Hematopoietic multipotent progenitor cell treated with erythropoietin and hydrocortisone succinate and interleukin-3 and kit ligand, for 15 days (in vitro differentiated cells): ENCODE measurements at regions not wholly inside any gene's neighbourhood (a gene's known extent, or its start where the extent isn't known, plus 50 kb on each side); places are given as distances from the start of the nearest gene placed in this dataset.

ENCODE experiments used
- DNase-seq: peaks from one replicate; pipeline ENCODE4 v3.0.0-alpha.2; 2015; ENCODE audit warnings: low spot score

DNA sequence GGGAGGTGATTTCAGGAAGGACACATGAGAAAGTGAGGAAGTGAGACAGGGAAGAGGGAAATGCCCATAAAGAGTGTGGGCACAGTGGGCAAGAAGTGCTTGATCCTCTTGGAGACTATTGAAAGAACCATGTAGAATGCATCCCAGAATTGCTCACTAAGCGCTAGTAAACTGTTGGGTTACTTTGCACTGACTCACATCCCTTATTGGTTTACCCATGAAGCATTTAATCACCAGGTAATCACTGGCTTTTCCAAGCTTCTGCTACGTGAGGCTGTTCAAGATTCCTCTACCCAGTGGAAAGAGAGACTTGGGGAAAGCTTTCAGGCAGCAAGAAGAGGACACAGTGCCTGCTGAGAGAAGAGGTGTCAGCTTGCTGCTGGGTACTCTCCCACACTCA, 410.0 kb upstream of the JAG1 start:
- DNase-seq, result no peak

DNA sequence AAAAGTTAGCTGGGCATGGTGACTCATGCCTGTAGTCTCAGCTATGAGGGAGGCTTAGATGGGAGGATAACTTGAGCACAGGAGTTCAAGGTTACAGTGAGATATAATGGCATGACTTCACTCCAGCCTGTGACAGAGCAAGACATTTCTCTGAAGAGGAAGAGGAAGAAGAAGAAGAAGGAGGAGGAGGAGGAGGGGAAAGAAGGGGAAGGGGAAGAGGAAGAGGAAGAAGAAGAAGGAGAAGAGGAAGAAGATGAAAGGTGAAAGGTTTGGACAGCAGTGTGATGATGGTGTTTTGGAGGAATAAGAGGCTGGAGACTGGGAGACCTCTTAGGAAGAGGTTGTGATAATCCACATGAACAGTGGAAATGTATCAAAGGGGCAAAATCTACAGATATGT, 410.7 kb upstream of the JAG1 start:
- no peak for DNase-seq

DNA sequence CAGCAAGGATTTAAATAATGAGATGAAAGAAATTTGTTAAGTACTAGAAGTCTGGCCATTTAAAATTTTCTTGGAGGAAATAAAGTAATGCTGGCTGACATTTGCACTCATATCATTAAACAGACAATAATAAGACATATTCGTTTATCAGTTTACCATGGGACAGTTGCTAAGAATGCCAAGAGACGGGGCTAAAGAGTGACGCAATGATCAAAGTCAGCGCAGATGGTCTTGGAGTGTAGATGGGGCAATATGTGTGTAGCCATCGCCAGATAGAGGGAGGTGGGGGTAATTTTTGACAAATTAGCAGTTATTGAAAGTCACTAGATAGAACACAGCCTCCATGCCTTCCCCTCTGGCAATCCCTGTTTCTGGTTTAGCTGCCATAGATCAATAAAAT, 413.2 kb upstream of the JAG1 start:
- DNase-seq, result no peak

DNA sequence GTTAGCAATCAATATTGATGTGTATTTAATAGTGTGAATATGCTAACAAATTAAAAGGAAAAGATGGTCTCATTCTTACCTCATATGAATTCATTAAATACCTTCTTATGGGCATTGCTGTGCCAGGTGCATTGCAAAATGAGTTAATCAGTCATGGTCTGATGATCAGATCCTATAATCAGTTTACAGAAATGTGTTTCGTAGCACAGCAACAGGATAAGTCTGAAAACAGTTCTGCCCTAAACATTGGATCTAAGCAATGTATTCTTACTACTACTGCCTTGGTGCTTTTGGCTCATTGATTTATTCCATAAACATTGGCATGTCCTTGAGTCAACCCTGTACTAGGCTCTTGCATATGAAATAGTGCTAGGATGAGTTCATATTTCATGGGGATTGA, 417.0 kb upstream of the JAG1 start:
- DNase-seq, result no peak

DNA sequence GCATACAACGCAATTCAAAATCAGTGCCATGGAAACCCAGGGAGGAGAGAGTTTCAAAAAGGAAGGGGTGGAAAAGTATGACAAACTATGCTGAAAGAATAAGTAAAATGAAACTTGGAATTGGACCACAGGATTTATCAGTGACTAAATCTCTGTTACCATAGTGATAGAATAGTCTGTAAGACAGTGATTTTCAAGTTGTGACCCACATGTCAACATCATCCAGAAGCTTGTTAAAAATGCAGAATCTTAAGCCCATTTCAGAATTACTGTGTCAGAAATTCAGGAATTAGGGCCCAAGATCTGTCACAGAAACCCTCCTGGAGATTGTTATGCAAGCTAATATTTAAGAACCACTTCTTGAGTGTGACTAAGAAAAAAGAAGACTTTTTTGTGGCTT, 417.7 kb upstream of the JAG1 start:
- DNase-seq, result no peak

DNA sequence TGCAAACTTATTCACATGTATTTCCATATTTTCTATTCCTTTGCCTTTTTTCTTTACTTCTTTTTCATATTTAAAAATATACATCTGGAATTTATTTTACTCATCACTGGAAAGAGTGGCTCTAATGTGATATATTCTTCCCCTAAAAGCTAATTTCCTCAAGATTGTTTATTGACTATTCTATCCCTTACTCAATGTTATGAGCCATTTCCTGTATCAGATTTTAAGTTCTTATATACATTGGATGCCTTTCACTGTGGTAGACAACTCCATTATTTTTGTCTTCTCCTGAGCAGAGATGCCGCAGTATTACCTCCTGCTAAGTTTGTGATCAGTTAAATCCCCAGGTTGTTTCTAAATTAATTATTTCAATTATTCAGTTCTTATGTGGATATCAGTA, 418.4 kb upstream of the JAG1 start:
- no peak for DNase-seq

DNA sequence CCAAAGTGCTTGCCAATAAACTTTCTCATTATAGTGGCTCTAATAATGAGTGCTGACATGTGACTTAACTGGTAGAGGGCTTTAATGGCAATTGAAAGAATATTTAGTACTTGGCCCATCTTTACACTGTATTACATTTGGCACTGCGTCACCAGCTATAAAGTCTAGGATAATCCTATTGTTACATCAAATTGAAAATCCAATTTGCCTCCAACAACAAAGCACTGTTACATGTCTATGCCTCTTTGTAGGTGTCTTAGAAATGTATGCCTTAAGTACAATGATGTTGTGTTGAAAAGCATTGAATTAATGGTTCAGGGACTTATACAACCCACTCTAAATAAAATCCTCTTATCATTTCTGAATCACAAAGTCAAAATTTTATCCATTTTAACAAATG, 420.4 kb upstream of the JAG1 start:
- no peak for DNase-seq

DNA sequence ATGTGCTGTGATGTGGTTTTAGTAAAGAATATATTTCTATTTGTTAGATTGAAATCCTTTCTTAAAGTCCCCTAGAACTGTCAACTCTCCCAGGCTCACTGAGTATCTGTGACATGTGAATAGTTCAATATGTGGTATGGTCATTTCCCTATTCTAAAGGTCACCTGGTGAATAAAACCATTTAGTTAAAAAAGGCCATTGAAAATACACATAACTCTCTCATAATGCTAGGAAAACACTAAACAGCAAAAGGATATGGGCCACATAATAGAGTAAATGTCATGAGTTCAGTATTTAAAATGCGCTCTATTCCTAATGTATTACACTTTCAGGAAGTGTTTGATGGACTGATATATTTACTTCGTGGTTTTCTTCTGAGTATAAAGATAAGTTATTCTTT, 420.9 kb upstream of the JAG1 start:
- no peak for DNase-seq

DNA sequence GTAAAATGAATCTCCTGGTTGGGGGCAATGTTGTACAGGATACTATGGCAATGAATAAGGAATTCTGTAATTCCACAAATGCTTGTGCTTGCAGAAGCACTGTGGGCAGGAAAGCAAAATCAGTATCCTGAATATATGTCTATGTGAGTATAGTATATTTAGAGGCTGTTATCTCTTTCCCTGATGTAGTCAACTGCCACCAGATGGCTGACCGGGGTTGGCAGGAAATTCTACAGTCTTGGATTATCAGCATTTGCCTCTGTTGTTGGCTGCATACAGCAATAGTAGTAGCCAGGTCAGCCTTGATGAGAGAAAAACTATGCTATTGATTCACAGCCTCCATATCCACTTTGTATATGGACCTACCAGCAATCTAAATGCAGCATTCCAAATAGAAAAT, 425.1 kb upstream of the JAG1 start:
- DNase-seq, result no peak

DNA sequence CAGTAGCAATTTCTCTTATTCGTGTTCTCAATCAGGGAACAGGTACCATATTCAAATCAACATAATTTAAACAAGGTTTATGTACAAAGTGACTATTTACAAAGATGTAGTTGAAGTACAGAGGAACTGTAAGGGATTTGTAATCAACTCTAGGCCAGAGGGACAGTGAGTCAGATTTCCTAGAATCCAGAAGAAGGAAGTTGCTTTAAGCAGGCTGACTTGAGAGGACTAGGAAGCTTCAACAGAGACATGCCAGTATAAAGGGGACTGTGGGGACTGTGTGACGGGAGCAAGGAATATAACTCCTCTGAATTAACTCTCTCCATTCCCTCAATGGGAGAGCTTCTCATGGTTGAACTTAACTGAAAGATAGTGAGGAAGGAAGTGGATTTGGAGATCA, 427.4 kb upstream of the JAG1 start:
- DNase-seq, result no peak

DNA sequence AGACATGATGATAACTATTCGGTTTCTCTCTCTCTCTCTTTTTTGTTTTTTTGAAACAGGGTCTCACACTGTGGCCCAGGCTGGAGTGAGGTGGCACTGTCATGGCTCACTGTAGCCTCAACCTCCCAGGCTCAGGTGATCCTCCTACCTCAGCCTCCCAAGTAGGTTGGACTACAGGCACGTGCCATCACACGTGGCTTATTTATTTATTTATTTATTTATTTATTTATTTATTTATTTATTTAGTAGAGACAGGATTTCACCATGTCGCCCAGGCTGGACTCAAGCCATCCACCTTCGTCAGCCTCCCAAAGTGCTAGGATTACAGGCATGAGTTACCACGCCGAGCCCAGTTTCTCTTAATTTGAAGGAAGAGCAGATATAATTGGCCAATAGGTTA, 427.9 kb upstream of the JAG1 start:
- no peak for DNase-seq

DNA sequence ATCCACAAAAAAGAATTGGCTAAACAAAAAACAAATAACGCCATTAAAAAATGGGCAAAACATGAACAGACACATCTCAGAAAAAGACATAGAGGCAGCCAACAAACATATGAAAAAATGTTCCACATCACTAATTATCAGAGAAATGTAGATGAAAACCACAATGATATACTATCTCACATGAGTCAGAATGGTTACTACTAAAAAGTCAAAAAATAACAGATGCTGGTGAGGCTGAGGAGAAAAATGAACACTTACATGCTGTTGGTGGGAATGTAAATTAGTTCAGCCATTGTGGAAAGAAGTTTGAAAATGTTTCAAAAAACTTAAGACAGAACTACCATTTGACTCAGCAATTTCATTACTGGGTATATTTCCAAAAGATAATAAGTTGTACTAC, 430.1 kb upstream of the JAG1 start:
- DNase-seq, result no peak

DNA sequence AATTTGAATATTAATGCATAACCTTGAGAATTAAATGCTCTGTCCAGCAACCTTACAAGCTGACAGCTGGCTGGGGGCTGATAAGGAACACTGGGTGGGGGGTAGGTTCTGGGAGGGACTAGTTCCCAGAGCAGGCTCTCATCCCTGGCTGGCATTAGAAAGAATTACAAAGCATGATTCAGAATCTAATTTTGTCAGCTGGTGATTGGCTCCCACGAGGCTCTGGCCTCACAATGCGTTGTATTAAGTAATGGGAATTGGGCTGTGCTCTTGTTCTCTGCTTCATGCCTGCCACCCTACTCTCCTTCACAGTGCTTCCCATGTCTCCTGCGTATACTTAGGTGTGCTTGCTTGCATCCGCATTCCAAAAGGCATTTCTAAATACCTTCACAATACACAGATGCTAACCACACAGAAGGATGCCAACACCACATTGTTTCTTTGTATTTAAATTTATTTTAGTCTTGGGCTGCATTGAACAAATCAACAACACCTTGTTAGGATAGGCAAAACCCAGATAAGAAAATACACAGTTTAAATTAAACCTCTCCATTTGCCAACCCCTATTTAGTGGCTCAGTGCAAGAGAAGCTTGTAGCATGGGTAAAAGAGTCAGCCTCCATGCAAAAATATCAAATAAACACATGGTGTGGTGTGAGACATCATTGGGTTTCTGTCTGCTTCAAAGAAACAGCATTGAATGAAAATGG, 434.5 kb upstream of the JAG1 start:
- DNase-seq, result no peak

DNA sequence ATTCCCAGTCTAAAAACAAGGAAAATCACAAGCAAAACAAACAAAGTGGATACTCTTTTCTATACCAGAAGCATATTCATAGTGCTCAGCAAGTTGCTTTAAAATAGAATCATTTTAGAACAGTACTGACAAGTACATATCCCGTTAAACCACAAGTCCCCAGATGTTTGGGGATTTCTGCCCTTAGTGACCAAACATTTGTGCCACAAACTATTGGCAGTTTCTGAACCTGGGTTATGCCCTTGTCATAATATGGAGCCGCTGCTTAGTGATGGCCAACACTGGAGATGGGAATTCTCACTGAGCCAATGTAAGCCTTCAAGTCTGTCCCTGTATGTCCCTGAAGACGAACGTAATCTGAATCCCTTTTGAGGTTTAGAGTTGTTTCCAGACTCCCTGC, 436.7 kb upstream of the JAG1 start:
- no peak for DNase-seq

DNA sequence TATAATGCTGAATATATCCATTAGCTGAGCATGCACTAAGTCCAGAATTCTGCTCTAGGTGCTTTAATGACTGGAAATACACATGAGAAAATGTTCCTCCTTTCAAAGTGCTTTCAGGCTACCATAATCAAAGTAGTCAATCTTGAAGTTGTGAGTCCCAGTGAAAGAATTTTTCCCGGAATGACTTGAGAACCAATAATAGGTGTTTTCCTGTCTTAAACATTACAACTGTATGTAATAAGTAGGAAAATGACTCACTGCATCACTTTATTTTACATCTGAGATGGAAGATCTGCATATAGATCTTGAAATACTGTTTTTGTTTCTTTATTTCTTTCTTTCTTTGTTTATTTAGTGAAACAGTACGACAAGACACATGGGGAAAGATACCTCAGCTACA, 437.4 kb upstream of the JAG1 start:
- DNase-seq, result no peak

DNA sequence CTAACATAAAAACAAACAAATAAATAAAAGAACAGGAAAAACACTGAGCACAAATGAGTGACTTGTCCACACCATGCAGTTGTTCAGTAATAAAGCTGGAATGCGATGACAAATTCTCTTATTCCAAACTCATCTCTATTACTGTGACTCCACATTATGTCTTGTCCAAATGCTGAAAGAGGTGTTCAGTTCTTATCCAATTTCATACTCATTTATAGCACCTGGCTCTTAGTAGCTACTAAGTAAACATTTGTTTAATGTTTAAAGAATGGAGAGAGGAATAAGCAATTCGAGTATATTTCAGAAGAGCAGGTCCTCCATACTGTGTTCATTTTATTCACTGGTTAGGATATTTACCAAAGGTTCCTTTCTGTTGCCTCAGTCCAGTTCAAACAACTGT, 439.0 kb upstream of the JAG1 start:
- DNase-seq, result no peak

DNA sequence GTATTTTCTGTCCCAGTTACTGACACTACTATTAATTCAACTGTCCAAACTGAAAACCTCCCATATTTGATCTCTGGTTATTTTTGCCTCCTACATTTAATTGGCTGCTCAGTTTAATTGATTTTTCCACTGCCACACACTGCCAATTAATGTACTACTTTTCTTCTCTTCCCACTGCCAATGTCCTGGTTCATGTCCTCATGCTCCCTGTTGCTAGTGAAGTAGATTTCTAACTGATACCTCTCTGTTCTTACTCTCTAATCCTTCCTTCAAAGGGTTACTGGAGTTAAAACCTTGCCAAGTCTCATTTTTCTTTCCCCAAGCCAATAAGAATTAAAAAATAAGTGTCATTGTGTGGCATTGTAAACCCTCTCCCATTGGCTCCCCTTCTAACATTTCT, 440.6 kb upstream of the JAG1 start:
- no peak for DNase-seq

DNA sequence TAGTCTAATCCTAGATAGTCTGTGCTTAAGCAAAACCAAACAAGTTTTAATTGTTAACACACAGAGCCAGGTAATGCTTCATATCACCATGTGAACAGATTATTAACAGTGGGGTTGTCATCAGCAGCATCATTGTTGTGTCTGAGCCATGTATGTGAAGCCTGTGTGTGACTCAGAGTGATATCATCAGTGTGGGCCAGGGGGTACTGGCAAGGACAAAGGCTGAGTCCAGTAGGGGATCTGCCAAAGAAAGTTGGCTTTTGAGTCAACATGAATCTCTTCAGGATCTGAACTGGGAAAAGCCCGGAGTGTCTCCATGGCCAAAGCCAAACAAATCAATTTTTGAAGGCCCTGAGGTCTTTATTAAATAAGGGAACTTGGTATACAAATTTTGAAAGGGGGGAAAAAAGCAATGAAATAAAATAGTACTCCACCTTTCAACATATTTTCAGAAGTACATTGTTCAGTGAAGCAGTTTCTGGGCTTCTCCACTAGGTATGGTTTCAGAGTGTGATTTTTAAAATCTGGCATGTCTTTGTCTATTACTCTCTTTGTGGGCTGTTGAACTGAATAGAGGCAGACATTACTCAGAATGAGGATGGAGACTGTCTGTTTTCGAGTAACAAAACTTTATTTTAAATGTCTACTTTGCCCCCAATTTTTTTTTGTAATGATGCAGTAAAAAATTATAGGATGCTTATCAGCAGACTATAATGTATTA, 444.2 kb upstream of the JAG1 start:
- DNase-seq, result no peak

DNA sequence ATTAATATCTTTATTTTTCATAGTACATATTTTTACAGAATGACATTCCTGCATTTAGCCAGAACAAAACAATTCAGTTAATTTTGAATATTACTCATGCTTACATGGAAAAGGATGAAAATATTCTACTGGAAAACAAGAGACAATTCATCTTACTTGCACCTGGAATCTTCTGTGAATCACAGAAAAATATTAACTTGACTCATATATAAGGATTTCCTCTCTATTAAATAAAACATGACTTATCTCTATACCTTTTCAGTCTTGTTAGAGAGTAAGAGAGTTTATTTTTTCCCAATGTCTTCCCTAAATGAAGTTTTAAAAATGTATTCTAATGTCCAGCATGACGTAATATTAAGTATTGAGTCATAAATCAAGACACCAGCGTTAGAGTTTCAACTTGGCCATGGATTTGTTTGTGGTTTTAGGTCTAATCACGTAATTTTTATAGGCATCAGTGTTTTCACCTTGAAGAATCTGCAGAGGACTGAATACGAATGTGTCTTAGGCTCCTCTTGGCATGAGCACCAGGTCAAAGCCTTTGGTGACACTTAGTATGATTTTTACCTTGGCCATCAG, 445.1 kb upstream of the JAG1 start:
- DNase-seq, result no peak

DNA sequence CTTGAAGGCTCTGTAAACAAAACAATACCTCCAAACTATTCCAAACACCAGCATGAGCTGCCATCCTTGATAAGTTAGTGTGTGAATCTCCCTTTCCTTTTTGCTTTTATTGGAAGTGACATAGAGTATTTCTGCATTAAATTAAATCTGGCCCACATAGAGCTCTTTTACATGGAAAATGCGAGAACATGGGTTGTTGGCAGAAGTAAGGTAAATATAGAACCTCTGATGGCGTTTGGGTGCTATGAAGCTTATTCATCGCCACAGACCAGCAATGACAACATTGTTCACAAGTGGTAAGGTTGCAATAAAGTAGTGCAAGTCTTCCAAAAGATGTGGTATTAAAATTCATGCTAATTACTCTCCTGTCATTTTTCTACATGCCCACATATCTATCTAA, 445.8 kb upstream of the JAG1 start:
- no peak for DNase-seq

DNA sequence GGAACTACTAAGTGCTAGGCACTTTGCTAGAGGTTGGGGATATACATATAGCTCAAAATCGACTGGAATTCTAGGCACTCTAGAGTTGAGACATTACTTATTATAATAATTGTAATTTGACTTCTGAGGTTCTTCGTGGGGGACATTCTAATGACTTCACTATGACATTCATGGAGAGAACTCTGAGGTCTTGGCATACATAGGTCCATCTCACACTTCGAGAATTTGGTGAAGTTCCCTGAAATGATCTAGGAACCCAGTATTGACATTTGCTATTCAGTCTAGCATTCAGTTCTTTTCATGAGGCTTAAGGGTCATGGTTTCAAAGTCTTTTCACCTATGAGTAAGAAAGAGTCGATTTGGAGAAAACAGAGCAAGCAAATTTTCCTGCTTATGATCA, 446.6 kb upstream of the JAG1 start:
- DNase-seq, result no peak

DNA sequence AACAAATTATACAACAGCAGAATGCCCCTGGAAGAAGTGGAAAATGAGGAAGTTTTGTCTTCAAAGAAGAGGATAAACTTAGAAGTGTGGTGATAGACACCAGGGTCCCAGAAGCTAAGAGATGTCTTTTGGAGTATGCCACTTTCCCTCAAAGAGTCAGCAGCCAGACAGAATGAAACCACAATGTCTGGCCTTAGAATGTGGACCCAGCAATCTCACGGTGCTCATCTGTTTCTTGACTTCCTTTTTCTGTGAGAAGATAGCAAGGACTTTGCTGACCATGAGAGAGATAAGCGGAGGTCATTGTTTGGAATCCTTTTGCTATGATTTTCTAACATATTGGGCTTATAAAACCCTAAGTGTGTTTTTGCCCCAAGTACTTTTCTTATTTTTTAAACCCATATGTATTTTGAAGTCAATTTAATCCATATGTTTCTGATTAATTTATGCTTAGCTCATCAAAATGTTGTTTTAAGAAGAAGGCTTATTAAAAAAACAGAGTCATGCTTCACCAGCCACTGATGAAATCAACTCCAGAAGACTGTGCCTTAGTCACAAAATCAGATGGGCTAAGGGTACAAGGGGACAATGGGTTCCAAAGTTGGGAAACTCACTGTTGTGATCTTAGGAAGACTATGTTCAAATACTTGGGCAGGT, 451.2 kb upstream of the JAG1 start:
- DNase-seq, result no peak

DNA sequence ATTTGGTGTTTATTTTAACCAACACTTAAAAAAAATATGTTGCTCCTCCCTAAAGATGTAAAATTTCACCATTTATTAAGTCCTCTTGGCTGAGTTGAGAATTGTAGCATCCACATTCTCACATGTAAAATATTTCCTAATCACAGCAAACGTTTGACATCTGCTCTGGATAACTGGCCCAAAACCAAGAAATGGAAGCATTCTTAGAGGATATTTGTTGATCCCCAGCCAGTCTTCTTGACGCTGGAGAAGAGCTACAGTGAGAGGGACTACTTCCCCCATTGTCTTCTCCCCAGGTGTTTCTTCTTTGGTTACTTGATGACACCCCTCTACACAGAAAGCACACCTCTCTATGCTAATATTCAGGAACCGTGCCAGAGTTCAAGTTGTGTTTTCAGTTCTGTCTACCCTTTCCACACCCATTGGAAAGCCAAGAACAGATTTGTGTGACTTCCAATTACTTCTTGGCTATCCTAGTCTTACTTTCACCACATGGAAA, 454.5 kb upstream of the JAG1 start:
- no peak for DNase-seq
